GM19452 (cell line): ENCODE measurements at regions not wholly inside any gene's neighbourhood (a gene's known extent, or its start where the extent isn't known, plus 50 kb on each side); places are given as distances from the start of the nearest gene placed in this dataset.
A peak's percentile ranks its signal among the peaks of the same experiment; 100 is the strongest.
"Not testable (repeated sequence)": the region's sequence is repeated elsewhere in the genome, so short reads cannot be mapped to it uniquely, and the experiment has no call there.

Source experiments
- ATAC-seq: cut with Tn5 transposase; IDR thresholded peaks from one replicate; pipeline ENCODE4 v1.9.1; 2021; ENCODE audit not compliant: unreplicated experiment

DNA sequence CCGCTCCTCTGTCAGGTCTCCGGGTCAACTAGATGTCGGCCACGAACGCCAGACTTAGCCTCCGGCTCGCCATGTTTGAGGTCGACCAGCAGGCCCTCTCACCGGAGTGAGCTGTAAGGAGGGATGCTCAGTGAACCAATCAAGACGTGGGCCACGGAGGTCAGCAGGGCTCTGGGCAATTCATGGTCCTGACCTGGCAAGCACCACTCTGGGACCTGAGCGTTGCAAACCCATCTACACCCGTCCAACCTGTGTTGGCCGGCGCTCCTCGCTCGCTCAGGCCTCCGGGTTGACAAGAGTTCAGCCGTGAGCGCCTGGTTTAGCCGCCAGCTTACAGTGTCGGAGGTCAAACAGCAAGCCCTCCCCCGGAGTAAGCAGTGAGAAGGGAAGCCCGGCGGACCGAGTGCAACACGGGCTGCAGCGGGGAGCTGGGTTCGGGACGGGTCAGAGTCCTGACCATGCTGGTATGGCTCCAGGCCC, 1361.9 kb downstream of the UQCRFS1 start:
- no peak for ATAC-seq

DNA sequence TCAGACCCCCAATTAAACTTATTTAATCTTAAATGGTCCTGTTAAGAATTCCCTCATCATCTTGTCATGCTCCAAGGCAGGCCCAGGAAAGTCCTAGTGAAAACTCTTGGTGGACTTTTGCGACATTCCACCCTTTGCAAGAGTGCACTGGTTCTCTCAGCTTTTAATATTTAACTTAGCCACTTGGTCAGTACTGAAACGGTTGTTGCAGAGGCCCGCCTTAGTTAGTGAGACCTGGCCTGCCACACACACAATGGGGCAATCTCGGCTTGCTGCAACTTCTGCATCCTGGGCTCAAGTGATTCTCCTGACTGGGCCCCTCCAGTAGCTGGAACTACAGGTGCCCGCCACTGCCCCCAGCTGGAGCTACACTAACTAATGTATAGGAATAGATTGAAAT, 1366.0 kb downstream of the UQCRFS1 start:
- no peak for ATAC-seq

DNA sequence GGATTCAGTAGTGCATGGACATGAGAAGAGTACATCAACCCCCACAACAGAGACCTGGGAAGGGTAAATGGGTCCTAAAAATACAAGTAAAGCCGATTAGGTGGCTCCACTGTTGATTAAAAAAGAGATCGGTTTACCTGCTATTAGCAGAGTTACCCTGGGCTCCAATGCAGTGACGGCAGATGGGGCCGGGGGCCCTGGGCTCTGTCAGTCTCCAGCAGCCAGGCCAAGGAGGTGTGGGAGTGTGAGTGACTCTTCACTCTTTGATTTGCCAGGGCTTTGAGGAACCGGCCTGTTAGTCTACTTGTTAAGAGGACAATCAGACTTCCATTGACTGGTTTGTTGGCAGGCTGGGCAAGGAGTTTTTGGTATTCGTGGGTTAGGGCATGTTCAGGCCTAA, 1368.7 kb downstream of the UQCRFS1 start:
- ATAC-seq, result no peak

DNA sequence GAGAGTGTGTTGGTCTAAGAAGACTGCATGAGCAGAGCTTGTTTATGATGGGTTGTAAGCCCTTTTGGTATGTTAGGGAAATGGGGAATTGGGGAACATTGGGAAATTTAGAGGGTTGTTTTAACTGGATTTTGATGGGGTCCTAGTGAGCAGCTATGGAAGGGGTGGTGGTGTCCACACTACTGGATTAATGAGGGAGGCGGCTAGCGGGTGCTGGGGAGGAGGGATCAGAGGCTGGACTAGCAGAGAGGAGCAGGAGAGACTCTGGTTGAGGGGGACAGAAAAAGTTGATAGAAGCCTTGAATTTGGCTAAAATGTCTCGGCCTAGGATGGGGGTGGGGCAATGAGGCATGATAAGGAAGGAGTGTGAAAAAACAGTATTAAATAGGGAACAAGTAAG, 1369.1 kb downstream of the UQCRFS1 start:
- ATAC-seq, result no peak

DNA sequence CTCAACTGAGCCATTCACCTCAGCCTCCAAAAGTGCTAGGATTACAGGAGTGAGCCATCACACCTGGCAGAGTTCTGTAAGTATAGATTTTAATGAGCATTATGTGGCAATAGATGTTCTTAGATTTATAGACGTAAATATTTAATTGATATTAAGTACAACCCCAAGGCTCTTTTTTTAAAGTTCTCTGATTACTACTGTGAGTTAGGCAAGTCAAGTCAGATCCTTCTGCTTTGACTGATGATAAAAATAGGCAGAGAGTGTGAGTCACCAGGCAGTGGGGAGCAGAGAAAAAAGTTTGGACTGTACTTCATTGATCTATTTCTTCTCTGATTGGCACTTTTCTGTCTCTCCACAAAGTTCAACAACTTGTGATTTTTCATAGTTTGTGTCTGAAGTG, 1379.9 kb downstream of the UQCRFS1 start:
- no peak for ATAC-seq

DNA sequence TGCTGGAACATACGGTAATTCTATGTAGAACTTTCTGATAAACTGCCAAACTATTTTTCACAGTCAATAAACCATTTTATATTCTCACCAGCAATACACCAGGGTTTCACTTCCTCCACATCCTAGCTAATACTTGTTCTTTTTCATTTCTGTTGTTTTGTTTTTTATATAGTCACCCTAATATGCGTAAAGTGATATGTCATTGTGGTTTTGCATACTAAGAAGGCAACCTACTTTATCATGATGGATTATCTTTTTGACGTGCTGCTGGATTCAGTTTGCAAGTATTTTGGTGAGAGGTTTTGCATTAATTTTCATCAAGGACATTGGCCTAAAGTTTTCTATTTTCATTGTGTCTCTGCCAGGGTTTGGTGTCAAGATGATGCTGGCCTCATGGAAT, 1384.1 kb downstream of the UQCRFS1 start:
- no peak for ATAC-seq

DNA sequence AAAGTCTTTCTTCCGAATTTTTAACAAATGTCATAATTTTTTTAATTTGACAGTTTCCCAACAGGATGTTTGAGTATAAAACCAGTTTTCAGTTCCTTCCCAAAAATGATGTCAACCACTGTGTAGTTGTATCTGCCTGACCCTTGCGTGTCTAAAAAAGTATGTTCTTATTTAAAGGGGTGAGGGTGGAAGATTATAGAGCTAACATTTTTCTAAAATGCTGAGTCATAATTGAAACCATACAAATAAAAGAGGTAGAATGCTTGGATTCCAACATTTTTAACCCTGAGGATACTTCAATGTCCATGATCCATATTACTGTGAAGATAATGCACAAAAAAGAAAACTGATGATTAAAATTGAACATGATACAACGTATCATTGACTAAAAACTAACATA, 1388.8 kb downstream of the UQCRFS1 start:
- no peak for ATAC-seq

DNA sequence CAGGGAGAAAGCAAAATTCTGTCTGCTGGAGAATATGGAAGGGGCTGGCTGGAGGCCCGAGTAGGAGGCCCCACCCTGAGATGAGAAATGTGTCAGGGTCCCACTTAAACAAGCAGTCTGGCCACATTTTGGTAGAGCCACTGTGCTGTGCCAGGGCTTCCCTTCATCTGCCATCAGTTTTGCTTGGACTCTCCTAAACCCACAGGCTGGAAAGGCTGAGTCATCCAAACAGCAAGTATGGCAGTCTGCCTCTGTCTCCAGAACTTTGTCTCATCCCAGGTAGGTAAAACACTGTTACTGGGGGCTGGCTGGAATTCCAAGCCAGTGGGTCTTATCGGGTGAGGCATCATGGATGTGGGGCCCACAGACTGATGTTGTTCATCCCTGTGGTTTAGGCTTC, 1390.6 kb downstream of the UQCRFS1 start:
- no peak for ATAC-seq

DNA sequence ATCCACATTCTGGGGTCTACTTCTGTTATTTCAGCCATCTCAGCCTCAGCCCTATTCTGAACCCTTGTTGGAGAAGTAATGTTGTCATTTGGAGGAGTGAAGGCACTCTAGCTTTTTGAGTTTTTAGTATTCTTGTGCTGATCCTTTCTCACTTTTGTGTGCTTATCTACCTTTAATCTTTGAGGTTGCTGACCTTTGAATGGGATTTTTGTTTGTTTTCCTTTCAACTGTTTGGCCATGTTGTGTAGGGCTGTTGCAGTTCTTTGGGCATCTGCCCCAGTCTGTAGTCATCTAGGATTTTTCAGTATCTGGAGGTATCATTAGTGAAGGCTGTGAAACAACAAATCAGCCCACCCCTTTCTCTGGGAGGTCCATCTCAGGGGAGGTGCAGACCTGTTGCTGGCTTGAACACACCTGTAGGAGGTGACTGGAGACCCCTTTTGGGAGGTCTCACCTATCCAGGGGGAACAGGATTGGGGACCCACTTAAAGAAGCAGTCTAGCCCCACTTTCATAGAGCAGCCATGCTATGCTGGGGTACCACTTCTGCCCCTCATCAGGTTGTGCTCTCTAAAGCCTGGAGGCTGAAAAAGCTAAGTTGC, 1391.4 kb downstream of the UQCRFS1 start:
- ATAC-seq, result no peak

DNA sequence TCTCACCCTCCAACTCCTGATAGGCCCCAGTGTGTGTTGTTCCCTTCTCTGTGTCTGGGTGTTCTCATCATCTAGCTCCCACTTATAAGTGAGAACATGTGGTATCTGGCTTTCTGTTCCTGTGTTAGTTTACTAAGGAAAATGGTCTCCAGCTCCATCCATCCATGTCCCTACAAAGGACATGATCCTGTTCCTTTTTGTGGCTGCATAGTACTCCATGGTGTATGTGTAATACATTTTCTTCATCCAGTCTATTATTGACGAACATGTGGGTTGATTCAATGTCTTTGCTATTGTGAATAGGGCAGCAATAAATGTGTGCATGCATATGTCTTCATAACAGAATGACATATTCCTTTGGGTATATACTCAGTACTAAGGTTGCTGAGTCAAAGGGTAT, 1397.0 kb downstream of the UQCRFS1 start:
- ATAC-seq, result no peak

DNA sequence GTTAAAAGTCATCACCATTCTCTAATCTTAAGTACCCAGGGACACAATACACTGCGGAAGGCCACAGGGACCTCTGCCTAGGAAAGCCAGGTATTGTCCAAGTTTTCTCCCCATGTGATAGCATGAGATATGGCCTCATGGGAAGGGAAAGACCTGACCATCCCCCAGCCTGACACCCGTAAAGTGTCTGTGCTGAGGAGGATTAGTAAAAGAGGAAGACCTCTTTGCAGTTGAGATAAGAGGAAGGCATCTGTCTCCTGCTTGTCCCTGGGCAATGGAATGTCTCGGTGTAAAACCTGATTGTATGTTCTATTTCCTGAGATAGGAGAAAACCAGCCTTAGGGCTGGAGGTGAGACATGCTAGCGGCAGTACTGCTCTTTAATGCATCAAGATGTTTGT, 1398.1 kb downstream of the UQCRFS1 start:
- not testable (repeated sequence) for ATAC-seq

DNA sequence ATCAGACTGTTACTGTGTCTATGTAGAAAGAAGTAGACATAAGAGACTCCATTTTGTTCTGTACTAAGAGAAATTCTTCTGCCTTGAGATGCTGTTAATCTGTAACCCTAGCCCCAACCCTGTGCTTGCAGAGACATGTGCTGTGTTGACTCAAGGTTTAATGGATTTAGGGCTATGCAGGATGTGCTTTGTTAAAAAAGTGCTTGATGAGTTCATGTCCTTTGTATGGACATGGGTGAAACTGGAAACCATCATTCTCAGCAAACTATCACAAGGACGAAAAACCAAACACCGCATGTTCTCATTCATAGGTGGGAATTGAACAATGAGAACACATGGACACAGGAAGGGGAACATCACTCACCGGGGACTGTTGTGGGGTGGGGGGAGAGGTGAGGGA, 1398.7 kb downstream of the UQCRFS1 start:
- ATAC-seq, result not testable (repeated sequence)

DNA sequence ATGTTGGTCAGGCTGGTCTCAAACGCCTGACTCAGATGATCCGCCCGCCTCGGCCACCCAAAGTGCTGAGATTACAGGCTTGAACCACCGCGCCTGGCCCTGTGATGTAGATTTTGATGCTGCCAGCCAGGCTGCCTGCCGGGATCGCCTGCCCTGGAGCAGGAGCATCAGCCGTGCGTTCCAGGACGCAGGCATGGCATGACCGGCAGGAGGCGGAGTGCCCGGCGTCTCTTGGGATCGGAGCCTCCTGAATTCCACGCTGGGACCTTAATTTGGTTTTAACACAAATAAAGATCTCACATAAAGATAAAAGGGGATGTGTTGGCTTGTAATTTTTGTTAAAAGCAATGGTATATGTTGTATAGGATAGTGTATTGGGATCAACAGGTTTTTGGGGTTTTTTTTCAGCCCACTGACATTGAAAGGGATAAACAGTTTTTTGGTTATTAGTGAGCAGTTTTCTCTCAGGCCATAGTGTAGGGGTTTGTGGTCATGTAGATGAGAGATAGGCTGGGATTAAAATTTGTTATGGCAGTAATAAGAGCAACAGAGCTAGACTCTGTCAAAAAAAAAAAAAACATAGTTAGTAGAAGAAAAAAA, 1406.4 kb downstream of the UQCRFS1 start:
- no peak for ATAC-seq

DNA sequence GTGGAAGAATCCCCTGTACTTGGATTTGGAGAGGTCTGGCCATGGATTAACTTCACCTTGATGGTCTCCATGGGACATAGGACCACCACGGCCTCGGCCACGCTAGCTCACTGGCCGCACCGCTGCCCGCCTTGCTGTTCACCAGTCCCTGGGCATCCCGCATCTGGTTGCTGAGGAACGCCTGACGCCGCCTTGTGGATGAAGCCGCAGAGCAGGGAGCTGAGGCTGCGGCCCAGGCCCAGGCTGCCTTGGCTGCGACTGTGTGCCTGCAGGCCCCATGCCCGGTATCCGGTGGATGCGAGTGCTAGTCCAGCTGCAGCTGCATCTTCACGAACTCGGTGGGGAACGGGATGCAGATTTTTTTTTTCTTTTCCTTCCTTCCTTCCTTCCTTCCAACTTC, 1407.1 kb downstream of the UQCRFS1 start:
- no peak for ATAC-seq

DNA sequence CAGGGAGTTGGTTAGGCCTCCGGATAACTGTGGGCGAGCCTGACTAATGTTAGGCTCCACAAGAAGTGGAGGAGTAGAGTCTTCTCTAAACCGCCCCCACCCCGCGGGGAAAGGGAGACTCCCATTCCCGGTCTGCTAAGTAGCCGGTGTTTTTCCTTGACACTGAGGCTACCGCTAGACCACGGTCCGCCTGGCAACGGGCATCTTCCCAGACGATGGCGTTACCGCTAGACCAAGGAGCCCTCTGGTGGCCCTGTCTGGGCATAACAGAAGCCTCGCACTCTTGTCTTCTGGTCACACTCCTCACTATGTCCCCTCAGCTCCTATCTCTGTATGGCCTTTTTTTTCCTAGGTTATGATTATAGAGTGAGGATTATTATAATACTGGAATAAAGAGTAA, 1410.7 kb downstream of the UQCRFS1 start:
- ATAC-seq, result not testable (repeated sequence)

DNA sequence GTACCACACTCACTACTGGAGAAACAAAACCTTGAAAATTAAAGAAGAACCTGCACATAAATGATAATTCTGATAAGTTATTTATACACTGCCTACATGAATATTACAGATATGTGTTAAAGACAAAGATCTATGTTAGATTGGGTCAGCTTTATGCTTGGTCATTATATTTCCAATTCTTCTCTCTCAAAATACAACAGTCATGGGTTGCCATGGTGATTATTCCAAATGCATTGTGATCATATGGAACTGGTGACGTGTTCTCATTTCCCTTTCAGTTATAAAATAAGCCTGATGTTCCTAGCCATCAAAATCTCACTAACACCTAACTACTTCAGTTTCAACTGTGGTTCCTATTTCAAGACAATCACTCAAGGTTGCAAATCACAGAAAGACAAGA, 1416.4 kb downstream of the UQCRFS1 start:
- no peak for ATAC-seq

DNA sequence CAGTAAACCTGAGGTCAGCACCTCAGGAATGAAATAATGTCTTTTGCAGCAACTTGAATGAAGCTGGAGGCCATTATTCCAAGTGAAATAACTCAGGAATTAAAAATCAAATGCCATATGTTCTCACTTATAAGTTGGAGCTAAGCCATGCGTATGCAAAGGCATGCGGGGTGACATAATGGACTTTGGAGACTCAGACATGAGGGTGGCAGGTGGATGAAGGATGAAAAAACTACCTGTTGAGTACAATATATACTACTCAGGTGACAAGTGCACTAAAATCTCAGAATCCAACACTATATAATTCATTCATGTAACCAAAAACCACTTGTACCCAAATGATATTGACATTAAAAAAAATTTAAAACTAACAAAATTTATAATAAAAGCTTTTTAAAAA, 1416.9 kb downstream of the UQCRFS1 start:
- no peak for ATAC-seq

DNA sequence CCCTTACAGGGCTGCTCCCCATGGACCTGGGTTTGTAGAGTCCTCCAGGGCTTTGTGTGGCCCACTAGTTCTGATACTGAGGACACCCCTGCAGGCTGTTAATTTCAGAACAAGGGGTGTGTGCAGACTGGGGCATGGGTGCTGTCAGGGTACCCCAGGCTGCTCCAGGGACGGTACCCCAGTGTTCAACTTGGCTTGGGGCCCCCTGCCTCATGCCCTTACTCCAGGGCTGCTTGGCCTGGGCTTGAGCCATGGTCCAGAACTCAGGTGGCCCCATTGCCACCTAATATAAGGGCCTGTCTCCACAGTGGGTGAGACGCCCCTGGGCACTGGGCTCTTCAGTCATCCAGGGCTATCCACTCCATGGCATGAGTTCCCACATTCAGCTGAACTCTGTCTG, 1417.6 kb downstream of the UQCRFS1 start:
- no peak for ATAC-seq

DNA sequence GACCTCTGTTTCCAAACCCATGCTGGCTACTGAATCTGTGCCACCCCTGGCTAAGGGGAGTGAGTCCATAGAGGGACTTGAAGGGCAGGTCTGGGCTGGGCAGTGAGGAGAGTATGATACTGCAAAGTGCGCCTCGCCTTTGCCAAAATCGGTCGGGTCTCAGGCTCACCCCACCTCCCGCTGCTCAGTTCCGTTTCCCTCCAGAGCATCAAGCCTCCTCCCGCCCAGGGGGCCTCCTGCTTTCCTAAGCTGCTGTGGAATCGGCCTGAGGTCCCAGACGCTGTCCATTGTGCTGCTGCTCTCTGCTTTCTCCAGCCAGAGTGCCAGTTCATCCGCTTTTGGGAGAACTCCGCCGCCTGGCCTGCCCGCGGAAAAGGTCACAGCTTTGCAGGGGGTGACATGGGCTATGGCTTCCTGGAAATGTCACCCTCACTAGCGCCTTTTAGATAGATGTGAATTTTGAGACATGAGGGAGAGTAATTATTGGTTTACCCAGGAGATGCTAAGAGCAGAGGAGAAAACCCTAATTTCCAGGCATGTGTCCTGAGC, 1418.4 kb downstream of the UQCRFS1 start:
- no peak for ATAC-seq

DNA sequence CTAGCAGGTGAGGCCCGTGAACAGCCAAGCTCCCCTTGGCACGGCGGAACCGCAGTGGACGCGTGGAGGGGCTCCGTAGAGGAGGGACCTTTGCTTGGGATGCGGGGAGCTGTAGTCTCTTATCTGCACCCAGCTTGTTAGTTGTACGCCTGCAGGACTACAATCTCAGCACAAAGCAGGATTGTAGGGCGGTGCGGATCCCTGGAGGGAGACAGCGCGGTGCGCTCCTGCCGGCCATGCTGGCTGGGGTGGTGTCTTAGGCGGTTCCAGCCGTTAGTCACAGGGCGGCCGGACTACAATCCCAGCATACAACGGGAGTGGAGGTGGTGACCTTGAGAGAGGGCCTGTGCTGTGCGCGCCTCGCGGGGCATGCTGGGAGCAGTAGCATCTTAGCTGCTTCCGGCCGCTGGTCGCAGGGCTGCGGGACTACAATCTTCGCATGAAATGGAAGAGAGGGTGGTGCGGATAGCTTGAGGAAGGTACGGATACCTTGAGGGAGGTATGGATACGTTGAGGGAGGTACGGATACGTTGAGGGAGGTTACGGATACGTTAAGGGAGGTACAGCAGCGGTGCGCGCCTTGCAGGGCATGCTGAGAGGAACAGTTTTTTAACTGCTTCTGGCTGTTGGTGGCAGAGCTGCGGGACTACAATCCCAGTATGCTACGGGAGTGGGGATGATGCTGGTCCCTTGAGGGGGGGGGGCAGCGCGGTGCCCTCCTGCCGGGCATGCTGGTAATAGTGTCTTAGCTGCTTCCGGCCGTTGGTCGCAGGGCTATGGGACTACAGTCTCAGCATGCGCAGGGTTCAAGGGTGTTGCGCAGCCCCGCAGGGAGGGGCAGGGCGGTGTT, 1419.1 kb downstream of the UQCRFS1 start:
- peak; percentile 90 for ATAC-seq

DNA sequence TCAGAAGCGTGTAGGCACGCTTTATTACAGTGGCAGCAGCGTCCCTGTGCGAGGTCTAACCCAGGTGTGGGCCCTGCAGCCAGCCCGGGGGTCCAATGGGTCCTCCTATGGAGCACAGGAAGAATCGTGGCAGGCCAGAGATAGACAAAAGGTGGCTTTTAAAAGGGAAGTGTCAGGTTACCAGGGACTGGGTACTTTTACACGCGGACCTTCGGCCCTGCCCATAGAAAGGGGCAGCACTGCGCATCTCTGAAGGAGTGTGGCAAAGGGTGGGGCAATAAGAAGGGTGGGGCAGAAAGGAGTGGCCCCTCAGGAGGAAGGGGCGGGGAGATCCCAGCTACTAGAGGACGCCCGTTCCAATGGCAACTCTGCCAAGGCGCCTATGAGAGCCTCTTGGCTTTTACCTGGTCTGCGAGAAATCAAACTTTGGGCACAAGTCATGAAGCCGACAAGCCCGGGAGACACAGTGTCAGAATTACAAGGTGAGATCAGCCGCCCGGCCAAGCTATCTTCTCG, 1419.8 kb downstream of the UQCRFS1 start:
- peak; percentile 70 for ATAC-seq
